HCT116 (cell line): ENCODE measurements at regions not wholly inside any gene's neighbourhood (a gene's known extent, or its start where the extent isn't known, plus 50 kb on each side); places are given as distances from the start of the nearest gene placed in this dataset.

Source experiments
- ATAC-seq: fragments of 200-7000 bp; cut with Tn5 transposase; 2 replicates; pipeline ENCODE4 v1.9.1; 2020; ENCODE audit warnings: mild to moderate bottlenecking, moderate library complexity
- BruUV-seq: library from RNA; stranded (reverse); fragments of 400-500 nt; replicated peaks from 2 replicates; lab custom pipeline; 2021; lab: Mats Ljungman, UMichigan
- CTCF ChIA-PET: fragments of 300-600 bp; sonication (Branson Sonifier 250); formaldehyde crosslinking; loops from one replicate; lab custom pipeline; 2021; ENCODE audit warnings: antibody characterized with exemption; lab: Charles Lee
- POLR2A ChIA-PET: fragments of 300-600, 350-600 bp; sonication (Branson Sonifier 250); formaldehyde crosslinking; loops from one replicate; lab custom pipeline; 2021; ENCODE audit warnings: antibody characterized with exemption; lab: Charles Lee
- RAD21 ChIA-PET, 2 experiments: fragments of 300-600 bp; sonication (Branson Sonifier 250); formaldehyde crosslinking; loops; one replicate each; lab custom pipeline; 2023; ENCODE audit warnings: low total read pairs in 2 of 2; ENCODE audit not compliant: uncharacterized antibody in 2 of 2, unreplicated experiment in 2 of 2, low non-redundant PET in 1 of 2; lab: Charles Lee
- DNase-seq: peaks from one replicate; pipeline ENCODE4 v3.0.0-alpha.2; 2010; ENCODE audit warnings: low read depth, low spot score
- H2AFZ ChIP-seq: fragments of 200-600 bp; shearing (Covaris generic), sonication (generic); 2 replicates; pipeline ENCODE4 v1.6.1; 2017; ENCODE audit warnings: low read depth, mixed run types, mixed read lengths, antibody characterized with exemption, low read length; ENCODE audit not compliant: poor library complexity, severe bottlenecking
- H3K27ac ChIP-seq: 2 replicates; pipeline ENCODE4 v1.5.1; 2012; ENCODE audit warnings: low read depth, low read length
- H3K27me3 ChIP-seq: fragments of 200-600 bp; sonication (generic); 2 replicates; pipeline ENCODE4 v1.6.1; 2016; ENCODE audit warnings: mixed run types, low read length, mixed read lengths; ENCODE audit not compliant: insufficient read depth
- H3K36me3 ChIP-seq, 2 experiments: fragments of 200-500 bp in 1 of 2; fragments of 200-600 bp in 1 of 2; sonication (Bioruptor generic) in 1 of 2; sonication (generic) in 1 of 2; 2 replicates each; pipeline versions ENCODE4 v1.5.1 to v1.6.1; 2014 to 2016; ENCODE audit warnings: low read length in 2 of 2, inconsistent platforms in 1 of 2, mixed read lengths in 1 of 2, mixed run types in 1 of 2; ENCODE audit not compliant: insufficient read depth in 2 of 2, control insufficient read depth in 1 of 2
- H3K4me1 ChIP-seq, 2 experiments: fragments of 200-600 bp in 1 of 2; sonication (generic) in 1 of 2; 2 replicates each; pipeline versions ENCODE4 v1.5.1 to v1.6.1; 2012 to 2017; ENCODE audit warnings: low read length in 2 of 2, inconsistent platforms in 1 of 2, mild to moderate bottlenecking in 1 of 2, mixed read lengths in 1 of 2, mixed run types in 1 of 2, moderate library complexity in 1 of 2; ENCODE audit not compliant: insufficient read depth in 2 of 2, control insufficient read depth in 1 of 2
- H3K4me2 ChIP-seq: fragments of 200-600 bp; sonication (generic); 2 replicates; pipeline ENCODE4 v1.6.1; 2017; ENCODE audit warnings: mixed run types, low read length, mixed read lengths
- H3K4me3 ChIP-seq, 2 experiments: fragments of 200-600 bp in 1 of 2; sonication (generic) in 1 of 2; replicated peaks in 1 of 2; 2 replicates each; pipeline ENCODE4 v1.5.1; 2011 to 2016; ENCODE audit warnings: low read length in 2 of 2, control low read depth in 1 of 2, low read depth in 1 of 2, mild to moderate bottlenecking in 1 of 2, mixed read lengths in 1 of 2, mixed run types in 1 of 2
- H3K79me2 ChIP-seq: fragments of 200-600 bp; sonication (generic); 2 replicates; pipeline ENCODE4 v1.6.1; 2017; ENCODE audit warnings: mild to moderate bottlenecking, mixed run types, low read length, moderate library complexity, mixed read lengths; ENCODE audit not compliant: insufficient read depth
- H3K9ac ChIP-seq: fragments of 200-600 bp; sonication (generic); 2 replicates; pipeline ENCODE4 v1.6.1; 2016; ENCODE audit warnings: low read length, mixed read lengths
- H3K9me2 ChIP-seq: fragments of 200-600 bp; sonication (generic), shearing (Covaris generic); 2 replicates; pipeline ENCODE4 v1.6.1; 2017; ENCODE audit warnings: mixed run types, mild to moderate bottlenecking, moderate library complexity; ENCODE audit not compliant: insufficient read depth
- H3K9me3 ChIP-seq, 2 experiments: fragments of 200-500 bp in 1 of 2; fragments of 200-600 bp in 1 of 2; sonication (Bioruptor generic) in 1 of 2; sonication (generic) in 1 of 2; 2 replicates each; pipeline ENCODE4 v1.6.1; 2014 to 2017; ENCODE audit warnings: low read length in 2 of 2, mixed read lengths in 2 of 2, inconsistent platforms in 1 of 2, low read depth in 1 of 2, mild to moderate bottlenecking in 1 of 2, mixed run types in 1 of 2, moderate library complexity in 1 of 2; ENCODE audit not compliant: control insufficient read depth in 1 of 2, insufficient read depth in 1 of 2
- H4K20me1 ChIP-seq: fragments of 200-600 bp; sonication (generic), shearing (Covaris generic); 2 replicates; pipeline ENCODE4 v1.6.1; 2017; ENCODE audit warnings: mixed run types, mild to moderate bottlenecking, moderate library complexity; ENCODE audit not compliant: insufficient read depth
- EGR1 ChIP-seq: IDR thresholded peaks from 2 replicates; pipeline ENCODE4 v1.6.1; 2012; ENCODE audit warnings: low read depth
- ELF1 ChIP-seq: IDR thresholded peaks from 2 replicates; pipeline ENCODE4 v1.6.1; 2012; ENCODE audit warnings: low read depth, borderline replicate concordance
- EZH2phosphoT487 ChIP-seq: fragments of 200-600 bp; IDR thresholded peaks from 2 replicates; pipeline ENCODE4 v1.6.1; 2018; ENCODE audit warnings: antibody characterized with exemption, borderline replicate concordance
- MAX ChIP-seq: IDR thresholded peaks from 2 replicates; pipeline ENCODE4 v1.6.1; 2012
- SP1 ChIP-seq: IDR thresholded peaks from 2 replicates; pipeline ENCODE4 v1.6.1; 2012; ENCODE audit warnings: low read depth
- SRF ChIP-seq: IDR thresholded peaks from 2 replicates; pipeline ENCODE4 v1.6.1; 2012; ENCODE audit warnings: low read depth
- ZBTB33 ChIP-seq: IDR thresholded peaks from 2 replicates; pipeline ENCODE4 v1.6.1; 2011; ENCODE audit warnings: mild to moderate bottlenecking, low read length, moderate library complexity; ENCODE audit not compliant: insufficient replicate concordance; ENCODE audit errors: extremely low read depth
- ZFX ChIP-seq: fragments of 450-650 bp; IDR thresholded peaks from 2 replicates; pipeline ENCODE4 v1.6.1; 2017
- intact Hi-C: fragments of 100-400 bp; cut with micrococcal nuclease; formaldehyde crosslinking; loops from 2 replicates; pipeline ENCODE4 v1.10.0; 2022
- TF ChIP-seq, protein P1 (sequence below), 3 experiments: fragments of 200-600 bp in 1 of 3; sonication (generic) in 1 of 3; IDR thresholded peaks in 2 of 3; conservative IDR thresholded peaks in 1 of 3; 2 replicates each; pipeline ENCODE4 v1.5.1; 2012 to 2017; ENCODE audit warnings: low read depth in 2 of 3, low read length in 2 of 3, antibody characterized with exemption in 1 of 3, borderline replicate concordance in 1 of 3, control low read depth in 1 of 3, mild to moderate bottlenecking in 1 of 3, mixed read lengths in 1 of 3, mixed run types in 1 of 3, moderate library complexity in 1 of 3; ENCODE audit not compliant: insufficient read depth in 1 of 3

- TF ChIP-seq ZBTB33 = no peak
Measured at GRCh38 chr21:16829532-16829931, 683.3 kb upstream of the CXADR start (continued).

GRCh38 chr21:16832791-16833190, 680.1 kb upstream of the CXADR start:
- CTCF ChIA-PET = no interaction called here
- H3K9ac ChIP-seq = no peak overlapping the region
- BruUV-seq = no TSS peak
- no peak for ATAC-seq
- POLR2A ChIA-PET = no interaction called here
- DNase-seq = no peak
- no peak overlapping the region for H3K27ac ChIP-seq
- no peak overlapping the region for H2AFZ ChIP-seq
- no peaks in the 10 kb centered on the region for H3K4me1 ChIP-seq
- H4K20me1 ChIP-seq = no peaks in the 10 kb centered on the region
- H3K4me3 ChIP-seq = no peak overlapping the region
- no peaks in the 10 kb centered on the region for H3K27me3 ChIP-seq
- intact Hi-C loops = no loop called here
- no peaks in the 10 kb centered on the region for H3K79me2 ChIP-seq
- no peaks in the 10 kb centered on the region for H3K36me3 ChIP-seq
- no peaks in the 10 kb centered on the region for H3K9me2 ChIP-seq
- peaks cover 16 to 21% of the 10 kb centered on the region in 2 experiments; a peak in 3 of 4 replicates for H3K9me3 ChIP-seq
- RAD21 ChIA-PET = no interaction called here
- no peak overlapping the region for H3K4me2 ChIP-seq
- TF ChIP-seq EGR1 (no peak), SP1 (no peak), SRF (no peak), ZFX (no peak), MAX (no peak)

GRCh38 chr21:16834791-16835190, 678.1 kb upstream of the CXADR start:
- H3K4me3 ChIP-seq = no peak overlapping the region
- H3K79me2 ChIP-seq = no peaks in the 10 kb centered on the region
- H4K20me1 ChIP-seq = no peaks in the 10 kb centered on the region
- no peaks in the 10 kb centered on the region for H3K4me1 ChIP-seq
- ATAC-seq (no peak), DNase-seq (no peak)
- no peak for TF ChIP-seq EZH2phosphoT487
- TF ChIP-seq ELF1 = no peak
- TF ChIP-seq, protein P1, sequence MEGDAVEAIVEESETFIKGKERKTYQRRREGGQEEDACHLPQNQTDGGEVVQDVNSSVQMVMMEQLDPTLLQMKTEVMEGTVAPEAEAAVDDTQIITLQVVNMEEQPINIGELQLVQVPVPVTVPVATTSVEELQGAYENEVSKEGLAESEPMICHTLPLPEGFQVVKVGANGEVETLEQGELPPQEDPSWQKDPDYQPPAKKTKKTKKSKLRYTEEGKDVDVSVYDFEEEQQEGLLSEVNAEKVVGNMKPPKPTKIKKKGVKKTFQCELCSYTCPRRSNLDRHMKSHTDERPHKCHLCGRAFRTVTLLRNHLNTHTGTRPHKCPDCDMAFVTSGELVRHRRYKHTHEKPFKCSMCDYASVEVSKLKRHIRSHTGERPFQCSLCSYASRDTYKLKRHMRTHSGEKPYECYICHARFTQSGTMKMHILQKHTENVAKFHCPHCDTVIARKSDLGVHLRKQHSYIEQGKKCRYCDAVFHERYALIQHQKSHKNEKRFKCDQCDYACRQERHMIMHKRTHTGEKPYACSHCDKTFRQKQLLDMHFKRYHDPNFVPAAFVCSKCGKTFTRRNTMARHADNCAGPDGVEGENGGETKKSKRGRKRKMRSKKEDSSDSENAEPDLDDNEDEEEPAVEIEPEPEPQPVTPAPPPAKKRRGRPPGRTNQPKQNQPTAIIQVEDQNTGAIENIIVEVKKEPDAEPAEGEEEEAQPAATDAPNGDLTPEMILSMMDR (IDR thresholded peaks at IDR 0.05 in 2 of 3, conservative IDR thresholded peaks at IDR 0.05 in 1 of 3; ENCODE audit: borderline replicate concordance in 1 of 3, insufficient read depth in 1 of 3, low read depth in 2 of 3, low read length in 2 of 3) = no peak
- POLR2A ChIA-PET = no interaction called here
- CTCF ChIA-PET = no interaction called here
- H2AFZ ChIP-seq = no peak overlapping the region
- no TSS peak for BruUV-seq
- intact Hi-C loops = no loop called here
- H3K9ac ChIP-seq = no peak overlapping the region
- H3K36me3 ChIP-seq = no peaks in the 10 kb centered on the region
- H3K9me2 ChIP-seq = no peaks in the 10 kb centered on the region
- H3K4me2 ChIP-seq = no peak overlapping the region
- no peaks in the 10 kb centered on the region for H3K27me3 ChIP-seq
- RAD21 ChIA-PET = no interaction called here
- H3K9me3 ChIP-seq = peaks cover 14 to 22% of the 10 kb centered on the region in 2 experiments; a peak in 3 of 4 replicates
- H3K27ac ChIP-seq = no peak overlapping the region
